ENCODE measurements at regions not wholly inside any gene's neighbourhood (a gene's known extent, or its start where the extent isn't known, plus 50 kb on each side); places are given as distances from the start of the nearest gene placed in this dataset.

- Histone ChIP-seq H3K9me3 (ENCODE audit: control insufficient read depth in 1 of 2, low read length in 2 of 2) (no peaks in the 10 kb centered on the region), H3K4me3 (ENCODE audit: low read depth in 1 of 2, low read length in 2 of 2) (no peak overlapping the region), H3K27me3 (ENCODE audit: low read depth, low read length) (no peaks in the 10 kb centered on the region), H3K27ac (ENCODE audit: low read length) (no peak overlapping the region), H3K36me3 (ENCODE audit: control insufficient read depth in 1 of 2, insufficient read depth in 2 of 2, low read length in 2 of 2) (no peaks in the 10 kb centered on the region), H3K4me1 (ENCODE audit: control insufficient read depth in 1 of 2, insufficient read depth in 2 of 2, low read length in 2 of 2) (no peaks in the 10 kb centered on the region)
These were observed 391.0 kb downstream of the CDH2 start for GRCh38 chr18:27785815-27786471.

GRCh38 chr18:27780061-27780745 lies 396.7 kb downstream of the CDH2 start:
- Histone ChIP-seq H3K36me3 (ENCODE audit: control insufficient read depth in 1 of 2, insufficient read depth in 2 of 2, low read length in 2 of 2) (no peaks in the 10 kb centered on the region), H3K27me3 (ENCODE audit: low read depth, low read length) (no peaks in the 10 kb centered on the region), H3K4me3 (ENCODE audit: low read depth in 1 of 2, low read length in 2 of 2) (no peak overlapping the region), H3K9me3 (ENCODE audit: control insufficient read depth in 1 of 2, low read length in 2 of 2) (no peaks in the 10 kb centered on the region), H3K27ac (ENCODE audit: low read length) (no peak overlapping the region), H3K4me1 (ENCODE audit: control insufficient read depth in 1 of 2, insufficient read depth in 2 of 2, low read length in 2 of 2) (no peaks in the 10 kb centered on the region)

- Histone ChIP-seq H3K27me3 (ENCODE audit: low read depth, low read length) (no peaks in the 10 kb centered on the region), H3K4me3 (ENCODE audit: low read depth in 1 of 2, low read length in 2 of 2) (no peak overlapping the region), H3K27ac (ENCODE audit: low read length) (no peak overlapping the region), H3K9me3 (ENCODE audit: control insufficient read depth in 1 of 2, low read length in 2 of 2) (no peaks in the 10 kb centered on the region), H3K36me3 (ENCODE audit: control insufficient read depth in 1 of 2, insufficient read depth in 2 of 2, low read length in 2 of 2) (no peaks in the 10 kb centered on the region), H3K4me1 (ENCODE audit: control insufficient read depth in 1 of 2, insufficient read depth in 2 of 2, low read length in 2 of 2) (no peaks in the 10 kb centered on the region)
These were observed 398.0 kb downstream of the CDH2 start for GRCh38 chr18:27778925-27779324.

- Histone ChIP-seq H3K36me3 (ENCODE audit: control insufficient read depth in 1 of 2, insufficient read depth in 2 of 2, low read length in 2 of 2) (no peaks in the 10 kb centered on the region), H3K9me3 (ENCODE audit: control insufficient read depth in 1 of 2, low read length in 2 of 2) (no peaks in the 10 kb centered on the region)
These were observed 398.5 kb downstream of the CDH2 start for GRCh38 chr18:27778441-27778840.

GRCh38 chr18:27772081-27772480 lies 404.8 kb downstream of the CDH2 start:
- Histone ChIP-seq H3K9me3 (ENCODE audit: control insufficient read depth in 1 of 2, low read length in 2 of 2) (no peaks in the 10 kb centered on the region), H3K36me3 (ENCODE audit: control insufficient read depth in 1 of 2, insufficient read depth in 2 of 2, low read length in 2 of 2) (no peaks in the 10 kb centered on the region), H3K4me1 (ENCODE audit: control insufficient read depth in 1 of 2, insufficient read depth in 2 of 2, low read length in 2 of 2) (no peaks in the 10 kb centered on the region), H3K27ac (ENCODE audit: low read length) (no peak overlapping the region), H3K4me3 (ENCODE audit: low read depth in 1 of 2, low read length in 2 of 2) (no peak overlapping the region), H3K27me3 (ENCODE audit: low read depth, low read length) (no peaks in the 10 kb centered on the region)

More at GRCh38 chr18:27778441-27778840, 398.5 kb downstream of the CDH2 start:
- Histone ChIP-seq H3K4me3 (ENCODE audit: low read depth in 1 of 2, low read length in 2 of 2) (no peak overlapping the region), H3K27ac (ENCODE audit: low read length) (no peak overlapping the region), H3K27me3 (ENCODE audit: low read depth, low read length) (no peaks in the 10 kb centered on the region), H3K4me1 (ENCODE audit: control insufficient read depth in 1 of 2, insufficient read depth in 2 of 2, low read length in 2 of 2) (no peaks in the 10 kb centered on the region)

- Histone ChIP-seq H3K4me1 (ENCODE audit: control insufficient read depth in 1 of 2, insufficient read depth in 2 of 2, low read length in 2 of 2) (no peaks in the 10 kb centered on the region), H3K4me3 (ENCODE audit: low read depth in 1 of 2, low read length in 2 of 2) (no peak overlapping the region), H3K9me3 (ENCODE audit: control insufficient read depth in 1 of 2, low read length in 2 of 2) (no peaks in the 10 kb centered on the region), H3K27ac (ENCODE audit: low read length) (no peak overlapping the region), H3K27me3 (ENCODE audit: low read depth, low read length) (no peaks in the 10 kb centered on the region), H3K36me3 (ENCODE audit: control insufficient read depth in 1 of 2, insufficient read depth in 2 of 2, low read length in 2 of 2) (no peaks in the 10 kb centered on the region)
These were observed 405.4 kb downstream of the CDH2 start for GRCh38 chr18:27771571-27771970.

GRCh38 chr18:27769152-27769551 lies 407.8 kb downstream of the CDH2 start:
- H3K9me3 ChIP-seq (ENCODE audit: control insufficient read depth in 1 of 2, low read length in 2 of 2), result no peaks in the 10 kb centered on the region
- H3K4me3 ChIP-seq (ENCODE audit: low read depth in 1 of 2, low read length in 2 of 2), result no peak overlapping the region
- H3K27ac ChIP-seq (ENCODE audit: low read length), result no peak overlapping the region
- H3K36me3 ChIP-seq (ENCODE audit: control insufficient read depth in 1 of 2, insufficient read depth in 2 of 2, low read length in 2 of 2), result no peaks in the 10 kb centered on the region
- H3K27me3 ChIP-seq (ENCODE audit: low read depth, low read length), result no peaks in the 10 kb centered on the region
- no peaks in the 10 kb centered on the region for H3K4me1 ChIP-seq (ENCODE audit: control insufficient read depth in 1 of 2, insufficient read depth in 2 of 2, low read length in 2 of 2)

- H3K4me1 ChIP-seq (ENCODE audit: control insufficient read depth in 1 of 2, insufficient read depth in 2 of 2, low read length in 2 of 2), result no peaks in the 10 kb centered on the region
- no peaks in the 10 kb centered on the region for H3K27me3 ChIP-seq (ENCODE audit: low read depth, low read length)
- H3K4me3 ChIP-seq (ENCODE audit: low read depth in 1 of 2, low read length in 2 of 2), result no peak overlapping the region
- H3K9me3 ChIP-seq (ENCODE audit: control insufficient read depth in 1 of 2, low read length in 2 of 2), result no peaks in the 10 kb centered on the region
- no peaks in the 10 kb centered on the region for H3K36me3 ChIP-seq (ENCODE audit: control insufficient read depth in 1 of 2, insufficient read depth in 2 of 2, low read length in 2 of 2)
- no peak overlapping the region for H3K27ac ChIP-seq (ENCODE audit: low read length)
These were observed 413.0 kb downstream of the CDH2 start for GRCh38 chr18:27763936-27764335.

- H3K27ac ChIP-seq (ENCODE audit: low read length), result no peak overlapping the region
- no peaks in the 10 kb centered on the region for H3K27me3 ChIP-seq (ENCODE audit: low read depth, low read length)
- no peaks in the 10 kb centered on the region for H3K36me3 ChIP-seq (ENCODE audit: control insufficient read depth in 1 of 2, insufficient read depth in 2 of 2, low read length in 2 of 2)
- no peaks in the 10 kb centered on the region for H3K9me3 ChIP-seq (ENCODE audit: control insufficient read depth in 1 of 2, low read length in 2 of 2)
- H3K4me3 ChIP-seq (ENCODE audit: low read depth in 1 of 2, low read length in 2 of 2), result no peak overlapping the region
- H3K4me1 ChIP-seq (ENCODE audit: control insufficient read depth in 1 of 2, insufficient read depth in 2 of 2, low read length in 2 of 2), result no peaks in the 10 kb centered on the region
These were observed 413.6 kb downstream of the CDH2 start for GRCh38 chr18:27763341-27763740.

GRCh38 chr18:27762054-27762453 lies 414.9 kb downstream of the CDH2 start:
- no peaks in the 10 kb centered on the region for H3K27me3 ChIP-seq (ENCODE audit: low read depth, low read length)
- no peaks in the 10 kb centered on the region for H3K4me1 ChIP-seq (ENCODE audit: control insufficient read depth in 1 of 2, insufficient read depth in 2 of 2, low read length in 2 of 2)
- H3K4me3 ChIP-seq (ENCODE audit: low read depth in 1 of 2, low read length in 2 of 2), result no peak overlapping the region
- H3K36me3 ChIP-seq (ENCODE audit: control insufficient read depth in 1 of 2, insufficient read depth in 2 of 2, low read length in 2 of 2), result no peaks in the 10 kb centered on the region
- no peaks in the 10 kb centered on the region for H3K9me3 ChIP-seq (ENCODE audit: control insufficient read depth in 1 of 2, low read length in 2 of 2)
- no peak overlapping the region for H3K27ac ChIP-seq (ENCODE audit: low read length)

- Histone ChIP-seq H3K36me3 (ENCODE audit: control insufficient read depth in 1 of 2, insufficient read depth in 2 of 2, low read length in 2 of 2) (no peaks in the 10 kb centered on the region), H3K4me1 (ENCODE audit: control insufficient read depth in 1 of 2, insufficient read depth in 2 of 2, low read length in 2 of 2) (no peaks in the 10 kb centered on the region), H3K9me3 (ENCODE audit: control insufficient read depth in 1 of 2, low read length in 2 of 2) (no peaks in the 10 kb centered on the region), H3K27ac (ENCODE audit: low read length) (no peak overlapping the region), H3K4me3 (ENCODE audit: low read depth in 1 of 2, low read length in 2 of 2) (no peak overlapping the region), H3K27me3 (ENCODE audit: low read depth, low read length) (no peaks in the 10 kb centered on the region)
These were observed 424.0 kb downstream of the CDH2 start for GRCh38 chr18:27752944-27753343.

- no peak overlapping the region for H3K27ac ChIP-seq (ENCODE audit: low read length)
- H3K27me3 ChIP-seq (ENCODE audit: low read depth, low read length), result no peaks in the 10 kb centered on the region
- H3K9me3 ChIP-seq (ENCODE audit: control insufficient read depth in 1 of 2, low read length in 2 of 2), result no peaks in the 10 kb centered on the region
- no peak overlapping the region for H3K4me3 ChIP-seq (ENCODE audit: low read depth in 1 of 2, low read length in 2 of 2)
- H3K4me1 ChIP-seq (ENCODE audit: control insufficient read depth in 1 of 2, insufficient read depth in 2 of 2, low read length in 2 of 2), result no peaks in the 10 kb centered on the region
- H3K36me3 ChIP-seq (ENCODE audit: control insufficient read depth in 1 of 2, insufficient read depth in 2 of 2, low read length in 2 of 2), result no peaks in the 10 kb centered on the region
These were observed 426.0 kb downstream of the CDH2 start for GRCh38 chr18:27750923-27751322.
